G401.6 (cell line): ENCODE measurements at regions not wholly inside any gene's neighbourhood (a gene's known extent, or its start where the extent isn't known, plus 50 kb on each side); places are given as distances from the start of the nearest gene placed in this dataset.
"Not testable (repeated sequence)": the region's sequence is repeated elsewhere in the genome, so short reads cannot be mapped to it uniquely, and the experiment has no call there.

Source experiments
- FAIRE-seq: peaks from 2 replicates; lab custom pipeline; 2012; peaks lifted over from hg19 to GRCh38; lab: Jason Lieb, UNC

DNA sequence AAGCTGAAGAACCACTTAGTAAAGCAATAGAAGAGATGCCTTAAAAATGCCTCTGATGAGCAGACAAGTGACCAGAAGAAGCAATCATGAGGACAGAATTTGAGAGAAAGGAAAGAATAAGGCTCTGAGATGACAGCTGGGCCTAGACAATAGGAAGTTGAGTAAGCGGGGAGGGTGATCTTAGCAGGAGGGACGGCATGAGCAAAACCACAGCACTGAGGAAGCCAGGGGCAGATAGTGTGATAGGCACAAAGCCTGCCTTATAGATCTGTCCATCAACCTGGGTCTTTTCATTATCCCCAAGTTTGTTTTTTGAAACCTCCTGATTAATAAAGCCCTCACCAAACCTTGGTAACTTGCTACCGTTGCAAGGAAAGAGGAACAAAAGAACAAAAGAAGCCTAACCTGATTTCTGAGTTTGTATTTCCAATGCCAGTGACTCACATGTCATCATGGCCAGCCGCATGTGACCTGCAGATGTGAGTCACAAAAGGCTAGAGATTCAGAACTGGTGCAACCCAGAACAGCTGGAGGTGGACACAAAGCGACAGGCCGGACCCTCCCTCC, 55.7 kb upstream of the PPARGC1A start:
- FAIRE-seq = no peak

DNA sequence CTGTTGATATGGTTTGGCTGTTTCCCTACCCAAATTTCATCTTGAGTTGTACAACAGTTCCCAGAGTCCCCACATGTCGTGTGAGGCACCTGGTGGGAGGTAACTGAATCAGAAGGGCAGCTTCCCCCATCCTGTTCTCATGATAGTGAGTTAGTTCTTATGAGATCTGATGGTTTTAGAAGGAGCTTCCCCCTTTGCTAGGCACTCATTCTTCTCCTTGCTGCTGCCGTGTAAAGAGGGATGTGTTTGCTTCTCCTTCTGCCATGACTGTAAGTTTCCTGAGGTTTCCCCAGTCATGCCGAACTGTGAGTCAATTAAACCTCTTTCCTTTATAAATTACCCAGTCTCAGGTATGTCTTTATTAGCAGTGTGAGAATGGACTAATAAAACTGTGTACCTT, 54.7 kb upstream of the PPARGC1A start:
- not testable (repeated sequence) for FAIRE-seq

DNA sequence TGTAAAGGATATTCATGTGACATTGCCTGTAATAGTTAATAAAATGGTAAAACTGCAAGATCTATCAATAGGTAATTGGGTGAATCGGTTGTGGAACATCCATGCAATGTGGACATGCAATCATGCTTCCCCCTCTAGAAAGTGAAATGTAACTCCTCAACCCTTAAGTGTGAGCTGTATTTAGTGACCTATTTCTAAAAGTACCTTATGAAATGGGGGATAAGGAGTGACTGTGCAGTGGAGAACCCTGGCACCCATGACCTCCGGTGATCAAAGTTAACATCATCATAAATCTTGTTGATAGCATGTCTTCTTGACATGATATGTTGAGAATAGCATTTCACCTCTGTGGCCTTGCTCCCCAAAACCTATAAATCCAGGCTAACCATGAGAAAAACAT, 53.6 kb upstream of the PPARGC1A start:
- no peak for FAIRE-seq

DNA sequence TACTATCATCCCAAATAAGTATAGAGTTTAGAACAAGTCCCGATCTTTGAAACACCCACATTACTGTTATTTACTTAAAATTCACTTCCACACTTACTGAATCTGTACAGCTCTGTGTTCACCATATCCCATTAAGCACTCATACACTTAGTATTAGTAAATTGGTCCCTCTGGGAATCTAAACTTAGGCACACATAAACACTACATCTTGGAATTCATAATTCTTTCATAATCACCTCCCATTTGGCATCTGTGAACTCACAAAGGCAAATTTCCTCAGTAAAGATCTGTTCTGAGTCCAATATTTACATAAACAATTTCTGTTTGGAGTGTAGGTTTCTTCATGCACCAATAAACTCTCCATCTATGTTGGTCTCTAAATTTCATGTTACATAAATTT, 52.6 kb upstream of the PPARGC1A start:
- no peak for FAIRE-seq
